GM19351 (cell line): ENCODE measurements at regions not wholly inside any gene's neighbourhood (a gene's known extent, or its start where the extent isn't known, plus 50 kb on each side); places are given as distances from the start of the nearest gene placed in this dataset.

Experiments used
- ATAC-seq: cut with Tn5 transposase; IDR thresholded peaks from one replicate; pipeline ENCODE4 v1.9.1; 2021; ENCODE audit warnings: mild to moderate bottlenecking, moderate library complexity; ENCODE audit not compliant: unreplicated experiment

DNA sequence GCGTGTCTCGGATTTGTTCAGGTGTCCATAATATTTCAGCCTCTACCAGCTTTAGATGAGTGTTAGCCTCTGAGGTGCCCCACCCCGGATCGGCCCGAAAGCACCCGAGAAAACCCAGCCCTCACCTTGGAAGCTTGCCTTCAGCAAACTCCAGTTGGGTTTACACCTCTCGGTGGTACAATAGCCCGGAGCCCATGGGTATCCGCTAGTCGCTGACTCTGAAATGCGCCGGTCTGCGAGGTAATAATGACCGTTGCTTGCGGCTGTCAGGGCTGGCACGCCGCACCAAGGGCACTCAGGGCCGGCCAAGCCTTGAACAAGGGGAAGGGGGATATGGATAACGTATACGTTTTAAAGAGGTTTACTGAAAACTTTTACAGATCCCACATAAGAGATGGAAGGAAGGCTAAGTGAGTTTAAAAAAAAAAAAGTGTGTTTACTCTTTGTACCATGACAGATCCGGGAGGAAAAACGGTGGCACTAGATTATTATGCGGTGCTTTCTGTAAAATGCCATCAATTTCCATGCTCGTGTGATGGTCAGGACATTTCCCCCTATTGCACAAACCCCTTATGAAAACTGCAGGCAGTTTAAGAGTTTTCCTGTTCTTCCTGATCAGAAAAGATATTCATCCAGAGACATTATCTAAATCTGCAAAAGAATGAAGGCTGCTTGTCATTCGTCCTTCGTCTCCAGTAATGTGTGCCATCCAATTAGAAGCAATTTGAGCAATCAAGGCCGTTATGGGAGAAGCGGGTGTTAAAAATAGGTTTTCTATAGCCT lies 124.2 kb downstream of the TMEM161B start:
- no peak for ATAC-seq

DNA sequence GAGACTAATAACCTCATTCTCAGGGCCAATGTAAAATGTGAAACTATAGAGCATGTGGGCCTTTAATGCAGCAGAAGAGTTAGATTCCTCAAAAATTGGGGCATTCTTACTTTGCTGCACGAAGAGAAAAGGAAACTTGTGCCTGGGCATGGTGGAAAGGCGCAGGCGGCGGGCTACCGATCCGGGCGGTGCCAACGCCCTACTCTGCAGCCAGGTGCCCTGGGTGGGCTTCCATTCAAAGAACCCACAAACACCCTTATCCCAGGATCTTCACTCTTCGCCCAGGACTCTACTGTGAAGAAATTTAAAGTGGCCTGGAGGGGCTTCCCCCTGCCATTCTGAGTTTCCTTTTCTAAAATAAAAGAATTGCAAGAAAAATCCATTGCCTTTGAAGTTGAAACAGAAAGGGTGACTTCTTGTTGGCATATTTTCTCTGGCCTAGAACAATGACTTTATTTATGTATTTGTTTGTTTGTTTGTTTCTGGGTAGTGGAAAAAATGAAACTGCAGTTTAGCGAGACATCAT lies 124.9 kb downstream of the TMEM161B start:
- ATAC-seq, result no peak

DNA sequence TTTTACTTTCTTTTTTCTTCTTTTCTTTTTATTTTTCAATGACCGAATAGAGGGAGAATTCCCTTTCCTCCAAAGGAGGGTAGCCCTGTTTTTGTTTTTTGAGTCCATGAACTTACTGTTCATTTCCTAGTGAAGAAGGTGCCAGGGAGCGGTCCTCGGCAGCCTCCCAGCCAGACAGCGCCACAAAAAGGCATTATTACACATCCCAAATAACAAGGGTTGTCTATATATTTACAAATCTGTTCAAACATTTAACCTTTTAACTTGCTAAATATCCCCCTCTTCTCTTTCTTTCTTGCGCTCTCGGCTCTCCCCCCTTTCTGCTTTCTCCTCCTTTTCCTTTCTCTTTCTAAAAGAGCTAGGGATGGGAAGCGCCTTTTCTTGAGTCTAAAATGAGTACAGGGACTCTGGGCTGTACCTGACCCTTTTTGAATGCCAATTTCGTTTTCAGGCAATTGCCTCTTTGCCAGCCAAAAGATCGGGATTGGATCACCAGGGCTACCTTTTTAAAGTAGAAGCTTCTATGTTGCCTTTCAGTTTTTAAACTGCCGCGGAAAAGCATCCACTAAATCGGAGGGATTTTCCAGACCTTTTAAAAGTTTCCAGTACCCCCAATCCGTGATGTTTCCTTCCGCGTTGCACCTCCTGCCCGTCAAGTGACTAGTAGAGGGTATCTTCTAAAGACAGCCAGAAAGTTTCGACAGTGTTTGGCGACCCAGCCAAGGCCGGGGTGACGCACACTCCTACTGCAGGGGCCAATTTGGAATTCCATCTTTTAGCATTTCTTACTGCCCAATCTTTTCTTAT lies 125.6 kb downstream of the TMEM161B start:
- ATAC-seq, result no peak

DNA sequence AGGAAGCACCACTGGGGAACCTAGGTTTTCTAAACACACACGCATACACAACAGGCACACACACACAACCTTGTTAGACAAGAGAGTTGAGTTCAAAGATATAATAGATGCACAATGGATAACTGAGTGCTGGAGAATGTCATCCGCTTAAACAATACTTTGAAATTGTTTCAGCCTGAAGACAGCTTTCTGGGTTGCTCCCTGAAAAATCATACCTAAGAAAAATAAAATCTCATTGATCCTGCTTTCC lies 126.1 kb downstream of the TMEM161B start:
- no peak for ATAC-seq

DNA sequence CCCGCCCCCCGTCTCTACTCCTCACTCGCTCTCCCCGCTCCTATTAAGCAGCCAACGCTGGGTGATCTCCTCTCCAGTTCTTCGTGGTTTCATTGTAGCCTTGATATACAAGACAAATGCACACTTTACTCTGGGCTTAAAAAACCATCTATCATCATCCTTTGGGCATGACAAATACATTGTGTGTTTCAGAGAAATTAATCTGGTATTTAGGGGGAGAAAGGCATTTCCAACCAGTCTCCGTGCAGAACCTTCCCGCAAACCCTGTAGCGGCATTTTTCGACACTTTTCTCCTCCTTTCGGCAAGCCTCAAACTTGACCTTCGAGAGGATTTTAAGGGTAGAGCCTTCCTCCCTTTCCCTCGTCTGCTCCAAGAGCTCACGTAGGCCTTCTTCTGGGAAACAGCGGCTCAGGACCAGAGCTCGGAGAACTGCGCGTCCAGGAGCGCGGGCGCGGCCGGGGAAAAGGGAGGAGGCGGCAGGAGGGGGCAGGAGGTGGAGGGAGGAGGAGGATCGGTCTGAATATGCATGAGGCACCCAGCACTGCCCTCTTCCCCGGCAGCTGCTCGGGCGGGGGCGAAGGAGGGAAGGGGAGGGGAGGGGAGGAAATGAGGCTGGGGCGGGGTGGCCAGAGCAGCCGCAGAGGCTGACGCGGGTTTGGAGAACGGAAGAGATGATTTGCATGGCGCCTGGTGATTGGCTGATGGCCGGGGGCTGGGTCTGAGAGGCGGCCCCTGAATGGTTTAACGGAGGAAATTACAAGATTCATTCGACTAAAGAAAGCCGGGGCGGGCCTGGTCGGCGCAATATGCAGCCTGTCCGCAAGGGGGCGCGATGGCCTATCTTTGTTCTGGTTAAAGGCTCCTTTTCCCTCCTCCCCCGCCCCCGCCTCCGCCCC lies 127.5 kb downstream of the TMEM161B start:
- peak; percentile 90 for ATAC-seq

DNA sequence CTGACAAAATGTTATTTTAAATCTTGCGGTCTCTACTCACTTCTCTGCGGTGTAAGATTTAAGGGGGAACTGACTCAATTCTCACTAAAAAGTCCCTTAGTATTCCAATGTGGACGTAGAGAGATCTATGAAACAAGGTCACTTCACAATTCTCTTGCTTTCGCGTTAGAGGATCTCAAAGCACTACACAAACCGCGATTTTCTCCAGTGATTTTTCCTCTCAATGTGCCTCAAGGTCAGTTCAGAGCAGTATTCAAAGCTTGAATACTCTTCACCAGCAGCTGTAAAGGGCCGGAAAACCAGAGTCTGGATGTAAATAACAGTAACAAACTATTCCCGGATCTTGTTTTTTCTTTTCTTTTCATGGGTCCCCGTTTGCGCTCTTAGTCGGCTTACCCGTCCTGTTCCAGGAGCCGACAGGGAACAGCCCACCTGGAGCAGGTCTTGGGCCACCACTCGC lies 128.2 kb downstream of the TMEM161B start:
- ATAC-seq, result no peak

DNA sequence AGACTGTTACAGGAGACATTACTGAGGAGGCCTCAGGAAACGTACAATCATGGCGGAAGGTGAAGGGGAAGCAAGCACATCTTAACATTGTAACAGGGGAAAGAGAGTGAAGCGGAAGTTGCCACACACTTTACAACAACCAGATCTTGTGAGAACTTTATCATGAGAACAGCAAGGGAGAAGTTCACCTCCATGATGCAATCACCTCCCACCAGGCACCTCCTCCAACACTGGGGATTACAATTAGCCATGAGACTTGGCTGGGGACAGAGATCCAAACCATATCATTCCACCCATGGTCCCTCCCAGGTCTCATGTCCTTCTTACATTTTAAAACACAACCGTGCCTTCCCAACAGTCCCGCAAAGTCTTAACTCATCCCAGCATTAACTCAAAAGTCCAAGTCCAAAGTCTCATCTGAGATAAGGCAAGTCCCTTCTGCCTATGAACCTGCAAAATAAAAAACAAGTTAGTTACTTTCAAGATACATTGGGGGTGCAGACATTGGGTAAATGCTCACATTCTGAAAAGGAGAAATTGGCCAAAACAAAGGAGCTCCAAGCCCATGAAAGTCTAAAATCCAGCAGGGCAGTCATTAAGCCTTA lies 138.3 kb downstream of the TMEM161B start:
- no peak for ATAC-seq

DNA sequence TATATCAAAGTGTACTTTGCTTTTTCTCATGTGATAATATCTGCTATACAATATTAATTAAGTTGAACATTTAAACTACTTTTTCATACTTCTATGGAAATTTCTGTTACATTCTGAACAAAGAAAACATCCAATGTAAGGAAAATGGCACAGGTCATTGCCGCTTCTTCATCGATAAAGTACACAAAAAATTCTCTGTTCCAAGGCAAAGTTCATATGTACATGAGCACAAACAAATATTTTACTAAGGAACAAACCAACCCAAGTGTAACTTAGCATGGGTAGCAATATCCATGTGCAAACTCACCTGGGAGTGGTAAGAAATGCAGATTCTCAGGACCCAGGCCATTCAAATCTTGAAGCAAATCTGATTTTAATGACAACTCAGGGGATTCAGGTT lies 139.8 kb downstream of the TMEM161B start:
- ATAC-seq, result no peak

DNA sequence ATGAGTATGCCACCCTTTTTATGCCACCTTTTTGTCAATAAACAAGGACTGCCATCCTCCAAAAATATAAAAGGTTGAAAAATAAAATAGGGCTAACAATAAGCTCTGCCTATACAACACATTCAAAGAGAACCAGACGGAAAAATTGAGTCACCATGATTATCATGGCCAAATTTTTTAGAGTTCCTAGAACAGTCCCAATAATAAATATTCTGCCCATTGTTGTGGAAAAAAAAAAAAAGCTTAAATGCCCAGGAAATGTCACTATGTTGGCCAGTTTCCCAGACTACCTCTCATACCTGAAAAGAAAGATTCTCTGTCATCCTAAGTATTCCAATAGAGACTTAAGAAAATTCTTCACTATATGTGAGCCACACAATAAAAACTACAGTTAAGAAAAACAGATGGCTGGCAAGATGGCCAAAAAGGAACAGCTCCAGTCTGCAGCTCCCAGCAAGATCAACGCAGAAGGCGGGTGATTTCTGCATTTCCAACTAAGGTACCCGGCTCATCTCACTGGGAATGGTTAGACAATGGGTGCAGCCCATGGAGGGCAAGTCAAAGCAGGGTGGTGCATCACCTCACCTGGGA lies 149.0 kb downstream of the TMEM161B start:
- no peak for ATAC-seq

DNA sequence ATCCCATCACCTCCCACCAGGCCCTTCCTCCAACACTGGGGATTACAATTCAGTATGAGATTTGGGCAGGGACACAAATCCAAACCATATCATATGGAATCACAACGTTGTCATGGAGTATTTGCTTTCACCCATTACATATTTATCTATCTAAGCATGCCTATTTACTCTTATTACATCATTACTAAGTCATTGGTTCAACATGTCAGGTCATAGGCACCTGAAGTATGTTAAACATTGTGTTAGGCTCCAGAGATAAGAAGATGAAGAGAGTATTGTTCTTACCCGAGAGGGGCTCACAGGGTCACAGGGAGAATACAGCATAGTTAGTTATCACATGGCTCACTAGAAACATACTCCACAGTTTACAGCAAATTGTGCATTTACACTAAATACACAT lies 150.5 kb downstream of the TMEM161B start:
- ATAC-seq, result no peak

DNA sequence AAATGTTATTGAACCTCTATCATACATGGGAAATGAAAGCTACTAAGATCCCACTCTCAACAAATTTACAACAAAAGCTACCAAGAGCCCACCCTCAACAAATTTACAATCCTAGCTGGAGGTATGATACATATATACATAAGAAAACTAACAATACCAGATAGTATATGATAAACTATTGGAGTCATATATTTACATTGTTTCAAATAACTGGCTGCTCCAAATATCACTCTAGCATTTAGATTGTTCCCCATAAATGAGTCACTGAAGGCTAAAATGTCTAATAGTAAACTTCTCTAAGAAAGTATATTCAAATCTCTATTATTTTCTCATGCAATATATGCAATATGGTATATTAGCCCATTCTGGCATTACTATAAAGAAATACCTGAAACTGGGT lies 151.1 kb downstream of the TMEM161B start:
- no peak for ATAC-seq

DNA sequence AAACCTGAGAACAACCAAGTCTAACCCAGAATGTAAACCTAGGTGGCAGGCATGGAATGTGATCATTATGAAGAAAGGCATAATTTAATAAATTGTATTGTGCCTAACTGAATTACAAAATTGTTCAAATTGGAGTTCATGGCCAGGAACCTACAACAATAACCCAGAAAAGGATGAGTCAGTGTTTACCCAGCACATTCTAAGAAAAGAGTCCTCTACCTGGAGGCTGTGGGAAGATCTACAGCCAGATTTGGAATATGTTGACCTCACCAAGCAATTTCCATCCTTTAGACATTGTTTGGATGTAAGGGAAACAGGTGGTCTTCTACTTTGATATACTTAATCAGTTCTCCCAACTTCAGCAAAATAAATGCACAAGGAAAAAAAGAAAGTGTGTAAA lies 152.2 kb downstream of the TMEM161B start:
- no peak for ATAC-seq

DNA sequence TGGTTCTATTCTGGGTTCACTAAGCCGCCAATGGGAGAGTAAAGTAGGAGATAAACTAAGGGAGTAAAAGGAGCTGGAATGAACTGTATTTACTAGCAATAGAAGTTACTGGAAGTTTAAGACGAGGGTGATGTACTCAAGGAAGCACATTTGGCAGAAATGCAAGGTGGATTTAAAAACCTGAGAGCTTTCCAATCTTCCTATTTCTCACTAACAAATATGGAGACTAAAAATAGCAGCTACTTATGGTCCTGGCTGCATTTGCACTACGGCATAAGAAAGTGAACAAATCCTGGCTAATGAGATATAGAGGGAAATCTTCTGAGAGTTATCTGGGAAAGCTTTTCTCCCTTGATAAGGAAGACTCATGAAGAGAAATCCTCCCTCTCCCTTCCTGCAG lies 153.4 kb downstream of the TMEM161B start:
- ATAC-seq, result no peak

DNA sequence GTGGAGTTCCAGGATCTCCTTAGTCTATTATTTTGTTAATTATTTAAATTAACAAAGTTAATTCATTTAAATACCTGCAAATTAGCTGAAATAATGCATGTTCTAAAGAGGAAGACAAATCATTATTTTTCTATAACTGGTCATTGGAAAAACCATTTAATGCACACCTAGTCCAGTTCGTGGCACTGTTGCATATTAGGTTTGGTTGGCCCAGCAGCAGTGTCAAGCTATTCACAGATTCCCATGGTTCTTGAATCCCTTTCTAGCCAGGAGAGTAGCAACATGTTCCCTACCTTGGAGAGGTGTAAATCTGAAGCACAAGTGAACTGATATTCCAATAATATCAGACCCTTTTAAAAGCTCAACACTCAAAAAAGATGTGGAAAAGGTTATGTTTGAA lies 155.2 kb downstream of the TMEM161B start:
- ATAC-seq, result no peak

DNA sequence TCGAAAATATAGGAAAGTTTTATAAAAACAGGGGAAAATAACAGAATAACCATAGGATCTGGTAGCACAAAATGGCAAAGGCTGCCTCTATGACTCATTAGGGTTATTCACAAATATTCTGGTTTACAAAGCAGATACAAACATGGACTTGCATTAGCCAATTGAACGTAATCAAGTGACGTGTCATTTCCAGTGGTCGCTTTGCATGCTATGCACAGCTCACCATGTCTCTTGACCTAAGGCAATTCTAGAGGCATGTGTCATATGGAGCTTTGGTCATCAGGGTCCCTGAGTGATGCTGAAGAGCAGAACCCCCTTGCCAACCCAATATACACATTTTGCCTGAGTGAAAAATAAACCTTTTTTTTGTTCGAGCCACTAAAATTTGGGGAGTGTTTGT lies 158.8 kb downstream of the TMEM161B start:
- no peak for ATAC-seq

DNA sequence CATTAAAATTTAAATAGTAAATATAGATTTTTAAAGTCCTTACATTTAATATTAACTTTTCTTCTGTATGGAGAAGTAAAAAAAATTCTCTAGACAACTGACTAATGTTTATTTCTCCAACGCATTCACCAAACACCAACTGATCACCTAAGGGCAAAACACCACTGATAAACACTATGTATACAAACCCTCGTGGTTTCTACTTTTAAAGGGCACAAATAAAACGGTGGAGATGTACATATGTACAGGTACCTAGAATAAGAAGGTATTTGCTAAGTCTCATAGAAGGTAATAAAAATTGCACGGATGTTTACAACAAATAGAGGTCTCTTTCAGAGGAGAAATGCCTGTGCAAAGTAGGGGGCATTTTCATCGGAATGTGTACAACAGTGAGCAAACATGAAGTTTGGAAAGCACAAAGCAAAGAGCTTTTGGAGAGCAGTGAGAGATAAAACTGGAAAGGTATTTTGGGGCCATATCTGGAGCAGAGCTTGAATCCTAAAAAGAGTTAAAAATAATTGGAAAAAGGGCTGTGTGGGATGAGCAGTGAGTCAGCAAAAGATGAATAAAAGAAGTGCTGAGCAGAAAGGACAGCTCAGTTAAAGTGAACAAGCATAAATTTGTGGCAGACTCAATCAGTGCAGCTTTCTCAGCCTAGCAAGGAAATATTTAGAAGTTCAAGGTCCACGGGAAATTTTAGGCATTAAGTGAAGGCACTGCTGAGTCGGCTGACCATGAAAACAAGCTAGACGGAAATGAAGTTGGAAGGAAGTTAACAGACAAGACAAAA lies 160.0 kb downstream of the TMEM161B start:
- ATAC-seq, result no peak

DNA sequence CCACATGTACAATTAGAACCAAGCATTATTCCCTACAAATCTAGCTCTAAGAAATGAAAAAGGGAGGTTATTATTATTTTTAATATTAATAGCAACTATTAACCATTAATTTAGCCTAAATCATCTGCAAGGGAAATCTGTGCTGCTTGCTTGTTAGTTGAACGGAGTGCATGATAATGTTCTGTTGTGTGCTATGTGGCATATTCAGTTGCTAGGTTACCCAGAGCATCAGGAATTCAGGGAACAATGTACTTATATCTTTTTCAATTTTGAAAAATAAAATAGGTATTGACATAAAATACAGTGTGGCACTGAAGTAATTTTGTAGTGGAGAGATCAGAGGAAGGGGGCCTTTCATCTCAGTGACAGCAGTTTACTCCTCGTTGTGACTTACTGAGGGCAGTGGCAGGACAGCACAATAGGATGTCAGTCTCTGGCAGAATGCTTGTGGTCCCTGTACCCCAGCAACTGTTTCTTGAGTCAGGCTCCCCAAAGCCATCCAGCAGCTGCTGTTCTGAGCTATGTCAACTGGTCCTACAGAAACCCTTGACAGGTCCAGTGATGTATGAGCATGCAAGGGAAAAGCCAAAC lies 173.6 kb downstream of the TMEM161B start:
- no peak for ATAC-seq

DNA sequence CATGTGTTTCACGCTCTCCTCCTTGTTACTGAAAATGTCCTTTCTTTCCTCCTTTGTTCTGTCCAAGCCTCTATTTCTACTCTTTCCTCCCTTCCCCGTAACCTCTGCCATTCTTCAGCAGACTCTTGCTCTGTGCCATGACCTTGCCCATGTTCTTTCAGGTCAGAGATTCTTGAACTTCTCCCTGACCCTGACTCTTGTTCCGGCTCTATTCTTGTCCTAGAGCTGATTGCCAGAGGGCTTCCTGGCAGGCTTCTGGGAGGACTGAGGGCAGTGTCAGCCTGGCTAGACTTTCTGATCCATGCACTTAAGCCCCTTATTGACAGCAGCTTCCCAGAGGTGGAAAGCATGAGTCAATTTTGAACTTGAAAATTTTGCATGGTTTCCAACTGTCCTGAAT lies 174.2 kb downstream of the TMEM161B start:
- ATAC-seq, result peak; percentile 8

DNA sequence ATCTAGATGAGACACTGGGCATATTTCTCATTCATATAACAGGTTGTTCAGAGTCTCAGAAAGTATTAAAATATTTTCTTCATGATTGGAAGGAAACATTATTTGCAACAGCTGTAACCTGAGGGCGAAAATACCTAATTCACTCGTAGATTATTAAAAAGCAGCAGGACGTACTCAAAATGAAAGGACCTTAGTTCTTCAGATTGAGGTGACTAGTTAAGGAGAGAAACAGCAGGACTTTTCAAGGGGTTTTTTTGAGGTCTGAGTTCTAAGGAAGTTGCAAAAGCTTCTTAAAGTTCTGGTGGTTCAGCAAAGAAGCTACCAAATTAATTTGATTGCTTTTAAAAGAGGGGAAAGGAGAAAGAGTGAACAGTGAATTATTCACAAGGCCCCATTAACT lies 174.9 kb downstream of the TMEM161B start:
- peak; percentile 43 for ATAC-seq
